Heart left ventricle (tissue), 13 donors: ENCODE measurements at regions not wholly inside any gene's neighbourhood (a gene's known extent, or its start where the extent isn't known, plus 50 kb on each side); places are given as distances from the start of the nearest gene placed in this dataset.

Experiments used
- CTCF ChIP-seq, 12 donors: fragments of 200-600 bp; sonication (generic) in 4 of 12; IDR thresholded peaks; one replicate each; pipeline versions ENCODE4 v1.5.0 to v1.8.0; 2018 to 2022; ENCODE audit warnings: antibody characterized with exemption in 12 of 12, mild to moderate bottlenecking in 5 of 12
- POLR2A ChIP-seq, 2 donors: fragments of 450-650 bp; IDR thresholded peaks; one replicate each; pipeline ENCODE4 v1.6.1; 2017; ENCODE audit warnings: antibody characterized with exemption in 2 of 2, mild to moderate bottlenecking in 2 of 2, moderate library complexity in 2 of 2
- donor health status: ischemic (EF 13 %, LVEDD 7.1; RV severe dilation, severe dysfunction).
- donor health status: DM: no; HTN: yes; CAD: no.
- donor health status: DM: no; HTN: no; CAD: no.
- donor health status: ischemic (EF 25% LVEDD 6.9; RV normal size, moderate dysfunction).
- donor health status: ischemic (EF 25% LVEDD 5.7; RV mildly dilated, moderate dysfunction).
- donor health status: ischemic (EF 35%, LVEDD 5.7; RV mildly dilated, moderate dysfunction).
- donor health status: nonischemic (EF 11% LVEDD 7.7; RV severe dilation, severe dysfunction).
- donor health status: DM: yes; HTN: yes; CAD: no.
- donor health status: PGD.
- donor health status: ischemic (EF 29% LVEDD 5.4; RV normal size, mild dysfunction).
- donor health status: nonischemic (EF 23%, LVEDD 6.1; RV moderate dilation, normal function).

- TF ChIP-seq CTCF (IDR thresholded peaks at IDR 0.05) (no peak), POLR2A (IDR thresholded peaks at IDR 0.05) (no peak)
Observed at GRCh38 chrX:13386636-13387035, 66.8 kb upstream of the ATXN3L start.
